SK-N-SH (cell line): ENCODE measurements at regions not wholly inside any gene's neighbourhood (a gene's known extent, or its start where the extent isn't known, plus 50 kb on each side); places are given as distances from the start of the nearest gene placed in this dataset.

Experiments
- EZH2phosphoT487 ChIP-seq: fragments of 200-600 bp; sonication (generic); IDR thresholded peaks from 2 replicates; pipeline ENCODE4 v1.6.1; 2017; ENCODE audit warnings: low read depth, mixed run types, mild to moderate bottlenecking, antibody characterized with exemption, moderate library complexity, borderline replicate concordance
- GABPA ChIP-seq: IDR thresholded peaks from 2 replicates; pipeline ENCODE4 v1.4.0; 2012; ENCODE audit warnings: low read depth, mild to moderate bottlenecking
- JUND ChIP-seq: IDR thresholded peaks from 2 replicates; pipeline ENCODE4 v1.4.0; 2012
- MXI1 ChIP-seq: IDR thresholded peaks from 2 replicates; pipeline ENCODE4 v1.6.1; 2012; ENCODE audit warnings: mild to moderate bottlenecking, low read depth, low read length, improper control_type of control experiment
- POLR2AphosphoS5 ChIP-seq: IDR thresholded peaks from 2 replicates; pipeline ENCODE4 v1.6.1; 2012; ENCODE audit warnings: low read depth, low read length
- RFX5 ChIP-seq: IDR thresholded peaks from 2 replicates; pipeline ENCODE4 v1.6.1; 2012; ENCODE audit warnings: mild to moderate bottlenecking, improper control_type of control experiment, low read length
- SMC3 ChIP-seq: IDR thresholded peaks from 2 replicates; pipeline ENCODE4 v1.6.1; 2012; ENCODE audit warnings: low read depth, low read length, improper control_type of control experiment
- TAF1 ChIP-seq: IDR thresholded peaks from 2 replicates; pipeline ENCODE4 v1.6.1; 2012; ENCODE audit warnings: low read depth, mild to moderate bottlenecking, low read length, moderate library complexity, borderline replicate concordance
- TCF12 ChIP-seq: IDR thresholded peaks from 2 replicates; pipeline ENCODE4 v1.4.0; 2012
- TF ChIP-seq, protein P1 (sequence below): fragments of 200-600 bp; sonication (generic); IDR thresholded peaks from 2 replicates; pipeline ENCODE4 v1.6.1; 2017; ENCODE audit warnings: antibody characterized with exemption, mild to moderate bottlenecking, moderate library complexity
- TF ChIP-seq, protein P2 (sequence below): fragments of 150-350 bp; IDR thresholded peaks from 2 replicates; pipeline ENCODE4 v1.6.1; 2017; ENCODE audit warnings: antibody characterized with exemption, low read length, low read depth, borderline replicate concordance
- TF ChIP-seq, protein P3 (sequence below): IDR thresholded peaks from 2 replicates; pipeline ENCODE4 v1.4.0; 2012; ENCODE audit warnings: low read depth
- TF ChIP-seq, protein P4 (sequence below): IDR thresholded peaks from 2 replicates; pipeline ENCODE4; 2012

DNA sequence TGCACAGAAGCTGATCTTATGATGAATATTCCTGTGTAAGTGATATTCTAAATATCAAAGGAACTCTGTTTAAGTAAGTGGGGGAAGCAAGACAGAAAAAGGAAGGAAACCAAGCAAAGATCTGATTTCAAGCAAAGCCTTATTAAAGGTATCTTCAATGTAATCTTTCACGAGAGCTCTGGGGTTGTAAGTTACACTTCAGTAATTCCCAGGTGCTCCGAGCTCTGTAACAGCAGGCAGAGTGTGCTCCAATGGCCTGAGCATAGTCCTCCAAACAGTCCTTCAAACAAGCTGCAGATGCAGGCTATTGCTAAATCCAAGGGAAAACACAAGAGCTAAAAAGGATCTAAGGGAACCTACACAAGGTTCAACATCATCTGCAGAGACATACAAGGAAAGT lies 949.7 kb upstream of the TMPRSS15 start:
- TF ChIP-seq, protein P1, sequence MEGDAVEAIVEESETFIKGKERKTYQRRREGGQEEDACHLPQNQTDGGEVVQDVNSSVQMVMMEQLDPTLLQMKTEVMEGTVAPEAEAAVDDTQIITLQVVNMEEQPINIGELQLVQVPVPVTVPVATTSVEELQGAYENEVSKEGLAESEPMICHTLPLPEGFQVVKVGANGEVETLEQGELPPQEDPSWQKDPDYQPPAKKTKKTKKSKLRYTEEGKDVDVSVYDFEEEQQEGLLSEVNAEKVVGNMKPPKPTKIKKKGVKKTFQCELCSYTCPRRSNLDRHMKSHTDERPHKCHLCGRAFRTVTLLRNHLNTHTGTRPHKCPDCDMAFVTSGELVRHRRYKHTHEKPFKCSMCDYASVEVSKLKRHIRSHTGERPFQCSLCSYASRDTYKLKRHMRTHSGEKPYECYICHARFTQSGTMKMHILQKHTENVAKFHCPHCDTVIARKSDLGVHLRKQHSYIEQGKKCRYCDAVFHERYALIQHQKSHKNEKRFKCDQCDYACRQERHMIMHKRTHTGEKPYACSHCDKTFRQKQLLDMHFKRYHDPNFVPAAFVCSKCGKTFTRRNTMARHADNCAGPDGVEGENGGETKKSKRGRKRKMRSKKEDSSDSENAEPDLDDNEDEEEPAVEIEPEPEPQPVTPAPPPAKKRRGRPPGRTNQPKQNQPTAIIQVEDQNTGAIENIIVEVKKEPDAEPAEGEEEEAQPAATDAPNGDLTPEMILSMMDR: no peak
- TF ChIP-seq TCF12: no peak
- TF ChIP-seq, protein P2, sequence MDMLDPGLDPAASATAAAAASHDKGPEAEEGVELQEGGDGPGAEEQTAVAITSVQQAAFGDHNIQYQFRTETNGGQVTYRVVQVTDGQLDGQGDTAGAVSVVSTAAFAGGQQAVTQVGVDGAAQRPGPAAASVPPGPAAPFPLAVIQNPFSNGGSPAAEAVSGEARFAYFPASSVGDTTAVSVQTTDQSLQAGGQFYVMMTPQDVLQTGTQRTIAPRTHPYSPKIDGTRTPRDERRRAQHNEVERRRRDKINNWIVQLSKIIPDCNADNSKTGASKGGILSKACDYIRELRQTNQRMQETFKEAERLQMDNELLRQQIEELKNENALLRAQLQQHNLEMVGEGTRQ: no peak
- TF ChIP-seq, protein P3, sequence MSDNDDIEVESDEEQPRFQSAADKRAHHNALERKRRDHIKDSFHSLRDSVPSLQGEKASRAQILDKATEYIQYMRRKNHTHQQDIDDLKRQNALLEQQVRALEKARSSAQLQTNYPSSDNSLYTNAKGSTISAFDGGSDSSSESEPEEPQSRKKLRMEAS: no peak
- TF ChIP-seq, protein P4, sequence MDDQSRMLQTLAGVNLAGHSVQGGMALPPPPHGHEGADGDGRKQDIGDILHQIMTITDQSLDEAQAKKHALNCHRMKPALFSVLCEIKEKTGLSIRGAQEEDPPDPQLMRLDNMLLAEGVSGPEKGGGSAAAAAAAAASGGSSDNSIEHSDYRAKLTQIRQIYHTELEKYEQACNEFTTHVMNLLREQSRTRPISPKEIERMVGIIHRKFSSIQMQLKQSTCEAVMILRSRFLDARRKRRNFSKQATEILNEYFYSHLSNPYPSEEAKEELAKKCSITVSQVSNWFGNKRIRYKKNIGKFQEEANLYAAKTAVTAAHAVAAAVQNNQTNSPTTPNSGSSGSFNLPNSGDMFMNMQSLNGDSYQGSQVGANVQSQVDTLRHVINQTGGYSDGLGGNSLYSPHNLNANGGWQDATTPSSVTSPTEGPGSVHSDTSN: no peak
- TF ChIP-seq GABPA: no peak
- no peak for TF ChIP-seq TAF1
- TF ChIP-seq RFX5: no peak
- no peak for TF ChIP-seq EZH2phosphoT487
- TF ChIP-seq MXI1: no peak
- TF ChIP-seq JUND: no peak
- TF ChIP-seq POLR2AphosphoS5: no peak
- no peak for TF ChIP-seq SMC3
